SK-N-SH (cell line): ENCODE measurements at regions not wholly inside any gene's neighbourhood (a gene's known extent, or its start where the extent isn't known, plus 50 kb on each side); places are given as distances from the start of the nearest gene placed in this dataset.

Experiments
- CTCF ChIA-PET: fragments of 300-600, 350-600 bp; formaldehyde crosslinking; extraction: SDS; loops from one replicate; lab custom pipeline; 2021; lab: Yijun Ruan, JAX
- POLR2A ChIA-PET: fragments of 350-600 bp; sonication (Branson Sonifier 250); formaldehyde crosslinking; extraction: SDS; loops from one replicate; lab custom pipeline; 2020; ENCODE audit warnings: antibody characterized with exemption, inconsistent platforms; lab: Yijun Ruan, JAX
- DNase-seq: peaks from one replicate; pipeline ENCODE4 v3.0.0; 2012
- H2AFZ ChIP-seq: fragments of 200-600 bp; sonication (generic); 2 replicates; pipeline ENCODE4 v1.8.1; 2016; ENCODE audit warnings: antibody characterized with exemption, mild to moderate bottlenecking, low read depth
- H3F3A ChIP-seq: fragments of 200-600 bp; sonication (generic); replicated peaks from 2 replicates; pipeline ENCODE3; 2016; ENCODE audit warnings: antibody characterized with exemption, mild to moderate bottlenecking; ENCODE audit not compliant: insufficient read depth
- H3K27ac ChIP-seq, 2 experiments: fragments of 200-500 bp in 1 of 2; fragments of 200-600 bp in 1 of 2; sonication (Bioruptor generic) in 1 of 2; sonication (generic), shearing (Covaris generic) in 1 of 2; 2 replicates each; pipeline versions ENCODE4 v1.5.1 to v1.6.1; 2014 to 2016; ENCODE audit warnings: low read depth in 2 of 2, inconsistent platforms in 1 of 2, low read length in 1 of 2, mild to moderate bottlenecking in 1 of 2, mixed read lengths in 1 of 2
- H3K27me3 ChIP-seq: fragments of 200-600 bp; sonication (generic), shearing (Covaris generic); 2 replicates; pipeline ENCODE4 v1.6.1; 2016; ENCODE audit warnings: mixed run types; ENCODE audit not compliant: insufficient read depth
- H3K36me3 ChIP-seq, 2 experiments: fragments of 200-500 bp in 1 of 2; fragments of 200-600 bp in 1 of 2; sonication (Bioruptor generic) in 1 of 2; sonication (generic) in 1 of 2; replicated peaks in 1 of 2; 2 replicates each; pipeline versions ENCODE3 to v1.5.1; 2014 to 2016; ENCODE audit warnings: low read length in 1 of 2, mild to moderate bottlenecking in 1 of 2; ENCODE audit not compliant: insufficient read depth in 2 of 2, control insufficient read depth in 1 of 2
- H3K4me1 ChIP-seq, 2 experiments: fragments of 200-500 bp in 1 of 2; fragments of 200-600 bp in 1 of 2; sonication (Bioruptor generic) in 1 of 2; sonication (generic), shearing (Covaris generic) in 1 of 2; 2 replicates each; pipeline versions ENCODE4 v1.5.1 to v1.6.1; 2014 to 2016; ENCODE audit warnings: low read depth in 1 of 2, low read length in 1 of 2, mixed run types in 1 of 2; ENCODE audit not compliant: insufficient read depth in 2 of 2, control insufficient read depth in 1 of 2
- H3K4me2 ChIP-seq: fragments of 200-600 bp; sonication (generic), shearing (Covaris generic); 2 replicates; pipeline ENCODE4 v1.6.1; 2017; ENCODE audit warnings: mixed run types
- H3K4me3 ChIP-seq, 2 experiments: fragments of 200-500 bp in 1 of 2; fragments of 200-600 bp in 1 of 2; sonication (Bioruptor generic) in 1 of 2; sonication (generic), shearing (Covaris generic) in 1 of 2; 2 replicates each; pipeline versions ENCODE4 v1.5.1 to v1.8.1; 2014 to 2016; ENCODE audit warnings: low read depth in 2 of 2, inconsistent platforms in 1 of 2, low read length in 1 of 2, mild to moderate bottlenecking in 1 of 2, mixed read lengths in 1 of 2, moderate library complexity in 1 of 2
- H3K79me2 ChIP-seq: fragments of 200-600 bp; sonication (generic); 2 replicates; pipeline ENCODE4 v1.8.1; 2017; ENCODE audit warnings: mild to moderate bottlenecking; ENCODE audit not compliant: insufficient read depth
- H3K9ac ChIP-seq: fragments of 200-600 bp; sonication (generic); 2 replicates; pipeline ENCODE4 v1.6.1; 2017; ENCODE audit warnings: mixed run types
- H3K9me2 ChIP-seq: fragments of 200-600 bp; sonication (generic); 2 replicates; pipeline ENCODE4 v1.6.1; 2017; ENCODE audit warnings: mixed run types
- H3K9me3 ChIP-seq: fragments of 200-600 bp; sonication (generic); 2 replicates; pipeline ENCODE4 v1.6.1; 2017; ENCODE audit warnings: mixed run types, mild to moderate bottlenecking, moderate library complexity
- H4K20me1 ChIP-seq: fragments of 200-600 bp; sonication (generic); 2 replicates; pipeline ENCODE4 v1.6.1; 2017; ENCODE audit warnings: mild to moderate bottlenecking, mixed run types; ENCODE audit not compliant: insufficient read depth
- CHD2 ChIP-seq: fragments of 150-350 bp; IDR thresholded peaks from 2 replicates; pipeline ENCODE4 v1.6.1; 2018; ENCODE audit warnings: low read length; ENCODE audit not compliant: partially characterized antibody
- ELF1 ChIP-seq: IDR thresholded peaks from 2 replicates; pipeline ENCODE4 v1.4.0; 2012
- FOSL2 ChIP-seq: IDR thresholded peaks from 2 replicates; pipeline ENCODE4 v1.4.0; 2012; ENCODE audit warnings: low read depth, mild to moderate bottlenecking, moderate library complexity, borderline replicate concordance
- FOXJ3 ChIP-seq: sonication (generic); formaldehyde crosslinking; IDR thresholded peaks from 2 replicates; pipeline ENCODE4 v1.5.1; 2020; ENCODE audit warnings: mild to moderate bottlenecking, missing genetic modification reagents
- MEF2A ChIP-seq: IDR thresholded peaks from 2 replicates; pipeline ENCODE4 v1.4.0; 2012; ENCODE audit warnings: low read depth, borderline replicate concordance
- NFIC ChIP-seq: IDR thresholded peaks from 2 replicates; pipeline ENCODE4 v1.4.0; 2012; ENCODE audit warnings: borderline replicate concordance
- POLR2AphosphoS5 ChIP-seq: IDR thresholded peaks from 2 replicates; pipeline ENCODE4 v1.6.1; 2012; ENCODE audit warnings: low read depth, low read length
- RAD21 ChIP-seq: IDR thresholded peaks from 2 replicates; pipeline ENCODE4 v1.6.1; 2012; ENCODE audit warnings: mild to moderate bottlenecking, low read length
- RFX5 ChIP-seq: IDR thresholded peaks from 2 replicates; pipeline ENCODE4 v1.6.1; 2012; ENCODE audit warnings: mild to moderate bottlenecking, improper control_type of control experiment, low read length
- SIN3A ChIP-seq: IDR thresholded peaks from 2 replicates; pipeline ENCODE4 v1.6.1; 2012; ENCODE audit warnings: low read depth, mild to moderate bottlenecking, low read length, moderate library complexity, borderline replicate concordance
- TAF1 ChIP-seq: IDR thresholded peaks from 2 replicates; pipeline ENCODE4 v1.6.1; 2012; ENCODE audit warnings: low read depth, mild to moderate bottlenecking, low read length, moderate library complexity, borderline replicate concordance
- YY1 ChIP-seq: IDR thresholded peaks from 2 replicates; pipeline ENCODE4 v1.4.0; 2012; ENCODE audit warnings: low read depth, mild to moderate bottlenecking
- TF ChIP-seq, protein P1 (sequence below): fragments of 150-350 bp; IDR thresholded peaks from 2 replicates; pipeline ENCODE4 v1.6.1; 2016; ENCODE audit warnings: mild to moderate bottlenecking, low read depth, low read length
- TF ChIP-seq, protein P2 (sequence below): IDR thresholded peaks from 2 replicates; pipeline ENCODE4 v1.4.0; 2012; ENCODE audit warnings: low read depth
- TF ChIP-seq, protein P3 (sequence below): IDR thresholded peaks from 2 replicates; pipeline ENCODE4; 2012

DNA sequence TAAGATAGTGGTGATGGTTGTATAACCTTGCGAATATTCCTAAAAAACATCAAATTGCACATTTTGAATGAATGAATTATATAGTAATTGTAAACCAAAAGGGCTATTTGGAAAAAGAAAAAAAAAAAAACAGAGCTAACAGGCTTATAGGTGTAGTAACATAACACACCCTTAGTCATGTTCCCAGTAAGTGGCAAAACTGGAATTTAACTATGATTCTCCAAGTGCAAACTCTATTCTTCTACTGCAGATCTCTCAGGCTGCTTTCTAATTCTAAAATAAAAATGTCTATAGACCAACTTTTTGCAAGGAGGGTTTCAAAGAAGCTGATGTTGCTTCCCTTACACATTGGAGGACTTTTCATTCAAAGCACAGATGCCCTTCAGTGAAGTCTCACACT, 293.2 kb upstream of the MON1B start (continued):
- TF ChIP-seq, protein P1, sequence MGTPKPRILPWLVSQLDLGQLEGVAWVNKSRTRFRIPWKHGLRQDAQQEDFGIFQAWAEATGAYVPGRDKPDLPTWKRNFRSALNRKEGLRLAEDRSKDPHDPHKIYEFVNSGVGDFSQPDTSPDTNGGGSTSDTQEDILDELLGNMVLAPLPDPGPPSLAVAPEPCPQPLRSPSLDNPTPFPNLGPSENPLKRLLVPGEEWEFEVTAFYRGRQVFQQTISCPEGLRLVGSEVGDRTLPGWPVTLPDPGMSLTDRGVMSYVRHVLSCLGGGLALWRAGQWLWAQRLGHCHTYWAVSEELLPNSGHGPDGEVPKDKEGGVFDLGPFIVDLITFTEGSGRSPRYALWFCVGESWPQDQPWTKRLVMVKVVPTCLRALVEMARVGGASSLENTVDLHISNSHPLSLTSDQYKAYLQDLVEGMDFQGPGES: no peak
- TF ChIP-seq SIN3A (no peak), MEF2A (no peak), NFIC (no peak), FOXJ3 (no peak), RAD21 (no peak), TAF1 (no peak)
- TF ChIP-seq, protein P2, sequence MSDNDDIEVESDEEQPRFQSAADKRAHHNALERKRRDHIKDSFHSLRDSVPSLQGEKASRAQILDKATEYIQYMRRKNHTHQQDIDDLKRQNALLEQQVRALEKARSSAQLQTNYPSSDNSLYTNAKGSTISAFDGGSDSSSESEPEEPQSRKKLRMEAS: no peak

DNA sequence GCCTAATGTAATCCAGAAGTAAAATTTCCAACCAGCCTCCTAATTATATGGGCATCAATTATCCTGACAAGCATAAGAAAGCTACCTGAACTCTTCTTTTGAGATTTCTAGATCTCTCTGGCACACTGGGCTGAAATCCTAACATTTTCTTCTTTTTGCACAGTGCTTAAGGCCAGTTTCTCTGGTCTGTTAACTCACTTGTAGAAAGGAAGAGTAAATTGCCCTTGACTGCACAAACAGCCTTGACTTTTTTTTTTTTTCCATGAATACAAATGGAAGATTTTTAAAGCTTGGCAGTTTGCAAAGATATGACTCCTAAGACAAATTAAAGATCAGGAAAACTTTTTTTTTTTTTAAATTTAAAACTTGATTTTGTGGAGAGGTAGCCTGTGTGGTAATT, 291.2 kb upstream of the MON1B start:
- TF ChIP-seq POLR2AphosphoS5: no peak
- TF ChIP-seq, protein P3, sequence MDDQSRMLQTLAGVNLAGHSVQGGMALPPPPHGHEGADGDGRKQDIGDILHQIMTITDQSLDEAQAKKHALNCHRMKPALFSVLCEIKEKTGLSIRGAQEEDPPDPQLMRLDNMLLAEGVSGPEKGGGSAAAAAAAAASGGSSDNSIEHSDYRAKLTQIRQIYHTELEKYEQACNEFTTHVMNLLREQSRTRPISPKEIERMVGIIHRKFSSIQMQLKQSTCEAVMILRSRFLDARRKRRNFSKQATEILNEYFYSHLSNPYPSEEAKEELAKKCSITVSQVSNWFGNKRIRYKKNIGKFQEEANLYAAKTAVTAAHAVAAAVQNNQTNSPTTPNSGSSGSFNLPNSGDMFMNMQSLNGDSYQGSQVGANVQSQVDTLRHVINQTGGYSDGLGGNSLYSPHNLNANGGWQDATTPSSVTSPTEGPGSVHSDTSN: no peak
- TF ChIP-seq RFX5: no peak
- no peak for TF ChIP-seq ELF1
- no peak for TF ChIP-seq FOSL2
- no peak for TF ChIP-seq YY1
- TF ChIP-seq, protein P2: no peak
- no peak for TF ChIP-seq CHD2
- Histone ChIP-seq H4K20me1 (no peaks in the 10 kb centered on the region), H3K9ac (no peak overlapping the region), H3K4me2 (no peak overlapping the region), H3K36me3 (no peaks in the 10 kb centered on the region), H3K27ac (no peak overlapping the region), H3K9me2 (no peaks in the 10 kb centered on the region), H3K27me3 (no peaks in the 10 kb centered on the region), H3K4me1 (no peaks in the 10 kb centered on the region; a peak in 1 of 4 replicates), H3K4me3 (no peak overlapping the region), H3F3A (no peaks in the 10 kb centered on the region), H3K9me3 (no peaks in the 10 kb centered on the region), H3K79me2 (no peaks in the 10 kb centered on the region), H2AFZ (no peak overlapping the region)
- ChIA-PET POLR2A (no interaction called here), CTCF (no interaction called here)
- no peak for DNase-seq
